Mammary epithelial cell (primary cell): ENCODE measurements at regions not wholly inside any gene's neighbourhood (a gene's known extent, or its start where the extent isn't known, plus 50 kb on each side); places are given as distances from the start of the nearest gene placed in this dataset.

ENCODE experiments used
- EZH2 ChIP-seq: IDR thresholded peaks from 2 replicates; pipeline ENCODE4 v1.6.1; 2012; ENCODE audit warnings: low read length, inconsistent platforms, borderline replicate concordance
- TF ChIP-seq, protein P1 (sequence below), 2 donors: IDR thresholded peaks in 1 of 2; conservative IDR thresholded peaks in 1 of 2; 2 replicates each; pipeline ENCODE4 v1.5.1; 2011 to 2012; ENCODE audit warnings: inconsistent platforms in 2 of 2, low read length in 2 of 2, mild to moderate bottlenecking in 2 of 2, control low read depth in 1 of 2, low read depth in 1 of 2; ENCODE audit not compliant: insufficient read depth in 1 of 2; ENCODE audit errors: extremely low read depth in 1 of 2

DNA sequence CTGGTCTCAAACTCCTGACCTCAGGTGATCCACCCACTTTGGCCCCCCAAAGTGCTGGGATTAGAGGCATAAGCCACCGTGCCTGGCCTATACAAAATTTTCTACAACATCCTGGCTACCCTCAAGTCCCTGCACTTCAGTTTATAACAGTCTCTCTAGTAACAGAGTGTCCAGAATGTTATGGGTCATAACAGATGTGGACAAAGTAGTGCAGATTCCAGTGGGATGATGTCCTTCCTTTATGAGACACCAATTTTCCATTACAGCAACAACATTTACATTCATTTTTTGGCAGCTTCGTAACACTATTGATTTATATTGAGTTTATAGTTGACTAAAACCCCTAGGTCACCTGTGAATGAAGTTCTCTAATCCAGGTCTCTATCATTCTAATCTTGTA, 429.4 kb upstream of the PTBP2 start:
- TF ChIP-seq, protein P1, sequence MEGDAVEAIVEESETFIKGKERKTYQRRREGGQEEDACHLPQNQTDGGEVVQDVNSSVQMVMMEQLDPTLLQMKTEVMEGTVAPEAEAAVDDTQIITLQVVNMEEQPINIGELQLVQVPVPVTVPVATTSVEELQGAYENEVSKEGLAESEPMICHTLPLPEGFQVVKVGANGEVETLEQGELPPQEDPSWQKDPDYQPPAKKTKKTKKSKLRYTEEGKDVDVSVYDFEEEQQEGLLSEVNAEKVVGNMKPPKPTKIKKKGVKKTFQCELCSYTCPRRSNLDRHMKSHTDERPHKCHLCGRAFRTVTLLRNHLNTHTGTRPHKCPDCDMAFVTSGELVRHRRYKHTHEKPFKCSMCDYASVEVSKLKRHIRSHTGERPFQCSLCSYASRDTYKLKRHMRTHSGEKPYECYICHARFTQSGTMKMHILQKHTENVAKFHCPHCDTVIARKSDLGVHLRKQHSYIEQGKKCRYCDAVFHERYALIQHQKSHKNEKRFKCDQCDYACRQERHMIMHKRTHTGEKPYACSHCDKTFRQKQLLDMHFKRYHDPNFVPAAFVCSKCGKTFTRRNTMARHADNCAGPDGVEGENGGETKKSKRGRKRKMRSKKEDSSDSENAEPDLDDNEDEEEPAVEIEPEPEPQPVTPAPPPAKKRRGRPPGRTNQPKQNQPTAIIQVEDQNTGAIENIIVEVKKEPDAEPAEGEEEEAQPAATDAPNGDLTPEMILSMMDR (conservative IDR thresholded peaks at IDR 0.05 in 1 of 2, IDR thresholded peaks at IDR 0.05 in 1 of 2; ENCODE audit: extremely low read depth in 1 of 2, insufficient read depth in 1 of 2, low read depth in 1 of 2, low read length in 2 of 2): no peak
- no peak for TF ChIP-seq EZH2
